Transverse colon (tissue), 4 donors: ENCODE measurements at regions not wholly inside any gene's neighbourhood (a gene's known extent, or its start where the extent isn't known, plus 50 kb on each side); places are given as distances from the start of the nearest gene placed in this dataset.

Experiments
- DNase-seq: peaks from one replicate; pipeline ENCODE4 v3.0.0-alpha.2; 2019
- H3K27ac ChIP-seq, 4 donors: fragments of 200-600 bp; sonication (generic); 2 replicates each; pipeline ENCODE4 v1.5.1; 2016 to 2018; ENCODE audit warnings: inconsistent platforms in 4 of 4
- H3K27me3 ChIP-seq: fragments of 200-600 bp; sonication (generic); 2 replicates; pipeline ENCODE4 v1.5.1; 2017; ENCODE audit warnings: inconsistent platforms
- H3K36me3 ChIP-seq, 4 donors: fragments of 200-600 bp; sonication (generic); 2 replicates each; pipeline ENCODE4 v1.5.1; 2017 to 2019; ENCODE audit warnings: inconsistent platforms in 4 of 4
- H3K4me1 ChIP-seq, 4 donors: fragments of 200-600 bp; sonication (generic); 2 replicates each; pipeline ENCODE4 v1.5.1; 2017 to 2020; ENCODE audit warnings: inconsistent platforms in 4 of 4
- H3K4me3 ChIP-seq, 4 donors: fragments of 200-600 bp; sonication (generic); 1 replicate in 1 of 4; 2 replicates in 3 of 4; pipeline versions ENCODE4 v1.5.1 to v1.6.1; 2017 to 2019; ENCODE audit warnings: inconsistent platforms in 4 of 4
- H3K9me3 ChIP-seq, 2 donors: fragments of 200-600 bp; sonication (generic); 2 replicates each; pipeline ENCODE4 v1.5.1; 2017 to 2019; ENCODE audit warnings: inconsistent platforms in 2 of 2
- EP300 ChIP-seq: sonication (generic); formaldehyde crosslinking; IDR thresholded peaks from one replicate; pipeline ENCODE4 v1.6.1; 2017; ENCODE audit warnings: antibody characterized with exemption, low read depth
- POLR2A ChIP-seq: fragments of 450-650 bp; IDR thresholded peaks from one replicate; pipeline ENCODE4 v1.6.1; 2016; ENCODE audit warnings: antibody characterized with exemption, mild to moderate bottlenecking, moderate library complexity
- POLR2AphosphoS5 ChIP-seq, 3 donors: sonication (generic); formaldehyde crosslinking; IDR thresholded peaks; one replicate each; pipeline ENCODE4 v1.6.1; 2016; ENCODE audit warnings: antibody characterized with exemption in 3 of 3
- WGBS, 2 donors: methylation state at CpG; one replicate each; pipeline ENCODE4 v1.1.5; 2018; ENCODE audit warnings: low coverage in 1 of 2; 5-methylcytosine and 5-hydroxymethylcytosine counted together
- in situ Hi-C, 4 donors: fragments of 200-750 bp; cut with MboI; loops; one replicate each; pipeline versions ENCODE4 v1.15.0 to v1.15.1; 2017; ENCODE audit warnings: low sequenced_read_pairs in 3 of 4, low pct_ligation_motif_present in 1 of 4, low pct_unique_long_range_greater_than_20kb in 1 of 4
- intact Hi-C: fragments of 100-400 bp; cut with DNase I; formaldehyde crosslinking; loops from one replicate; pipeline ENCODE4 v1.15.1; 2023; ENCODE audit warnings: low total_unique reads
- TF ChIP-seq, protein P1 (sequence below), 5 experiments: fragments of 200-600 bp in 3 of 5; fragments of 450-650 bp in 2 of 5; sonication (generic) in 3 of 5; IDR thresholded peaks; 1 replicate in 2 of 5; 2 replicates in 3 of 5; pipeline ENCODE4 v1.5.1; 2016 to 2017; ENCODE audit warnings: antibody characterized with exemption in 5 of 5, inconsistent platforms in 3 of 5, mild to moderate bottlenecking in 2 of 5, moderate library complexity in 1 of 5

DNA sequence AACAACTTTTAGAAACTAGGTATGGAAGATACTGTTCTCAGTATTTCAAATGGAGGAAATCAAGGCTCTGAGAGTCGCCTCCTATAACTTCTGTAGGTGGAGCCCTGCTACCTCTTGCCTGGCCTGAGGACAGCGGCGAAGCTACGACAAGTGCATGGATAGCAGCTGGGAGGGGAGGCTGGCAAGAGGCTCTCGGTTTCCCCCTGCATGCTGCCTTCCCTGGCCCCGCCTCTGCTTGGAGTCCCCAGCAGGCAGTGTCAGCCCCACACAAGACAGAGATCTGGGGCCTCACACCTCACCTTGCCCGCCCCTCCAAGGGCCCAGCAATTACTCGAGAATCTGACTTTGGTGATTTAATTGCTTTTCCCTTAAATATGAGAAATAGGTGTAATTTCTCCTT lies 107.6 kb upstream of the POU3F3 start:
- no peaks in the 10 kb centered on the region for H3K36me3 ChIP-seq
- H3K4me1 ChIP-seq: no peaks in the 10 kb centered on the region
- in situ Hi-C loops (no loop called here), intact Hi-C loops (no loop called here)
- TF ChIP-seq EP300: no peak
- TF ChIP-seq, protein P1, sequence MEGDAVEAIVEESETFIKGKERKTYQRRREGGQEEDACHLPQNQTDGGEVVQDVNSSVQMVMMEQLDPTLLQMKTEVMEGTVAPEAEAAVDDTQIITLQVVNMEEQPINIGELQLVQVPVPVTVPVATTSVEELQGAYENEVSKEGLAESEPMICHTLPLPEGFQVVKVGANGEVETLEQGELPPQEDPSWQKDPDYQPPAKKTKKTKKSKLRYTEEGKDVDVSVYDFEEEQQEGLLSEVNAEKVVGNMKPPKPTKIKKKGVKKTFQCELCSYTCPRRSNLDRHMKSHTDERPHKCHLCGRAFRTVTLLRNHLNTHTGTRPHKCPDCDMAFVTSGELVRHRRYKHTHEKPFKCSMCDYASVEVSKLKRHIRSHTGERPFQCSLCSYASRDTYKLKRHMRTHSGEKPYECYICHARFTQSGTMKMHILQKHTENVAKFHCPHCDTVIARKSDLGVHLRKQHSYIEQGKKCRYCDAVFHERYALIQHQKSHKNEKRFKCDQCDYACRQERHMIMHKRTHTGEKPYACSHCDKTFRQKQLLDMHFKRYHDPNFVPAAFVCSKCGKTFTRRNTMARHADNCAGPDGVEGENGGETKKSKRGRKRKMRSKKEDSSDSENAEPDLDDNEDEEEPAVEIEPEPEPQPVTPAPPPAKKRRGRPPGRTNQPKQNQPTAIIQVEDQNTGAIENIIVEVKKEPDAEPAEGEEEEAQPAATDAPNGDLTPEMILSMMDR (IDR thresholded peaks at IDR 0.05): no peak
- TF ChIP-seq POLR2A: no peak
- TF ChIP-seq POLR2AphosphoS5 (IDR thresholded peaks at IDR 0.05): no peak
- H3K4me3 ChIP-seq: no peak overlapping the region
- no peaks in the 10 kb centered on the region for H3K9me3 ChIP-seq
- 70% methylated on average over 2 to 8 of the region's 8 CpGs for WGBS, 2 donors
- H3K27me3 ChIP-seq: no peaks in the 10 kb centered on the region
- no peak for DNase-seq
- no peak overlapping the region for H3K27ac ChIP-seq

- H3K27ac ChIP-seq: no peak overlapping the region
- H3K36me3 ChIP-seq: no peaks in the 10 kb centered on the region
- no peak for DNase-seq
- in situ Hi-C loops (no loop called here), intact Hi-C loops (no loop called here)
- H3K9me3 ChIP-seq: no peaks in the 10 kb centered on the region
- TF ChIP-seq EP300 (no peak), POLR2A (no peak), POLR2AphosphoS5 (IDR thresholded peaks at IDR 0.05) (no peak)
- TF ChIP-seq, protein P1 (IDR thresholded peaks at IDR 0.05): no peak
- H3K4me1 ChIP-seq: no peaks in the 10 kb centered on the region
- no peak overlapping the region for H3K4me3 ChIP-seq
- WGBS, 2 donors: 63% methylated on average over 24 of the region's 24 CpGs; no CpG with 5 or more reads in 1 of the 2 donors
- no peaks in the 10 kb centered on the region for H3K27me3 ChIP-seq
Observed at GRCh38 chr2:104746858-104747257, 107.1 kb upstream of the POU3F3 start.

DNA sequence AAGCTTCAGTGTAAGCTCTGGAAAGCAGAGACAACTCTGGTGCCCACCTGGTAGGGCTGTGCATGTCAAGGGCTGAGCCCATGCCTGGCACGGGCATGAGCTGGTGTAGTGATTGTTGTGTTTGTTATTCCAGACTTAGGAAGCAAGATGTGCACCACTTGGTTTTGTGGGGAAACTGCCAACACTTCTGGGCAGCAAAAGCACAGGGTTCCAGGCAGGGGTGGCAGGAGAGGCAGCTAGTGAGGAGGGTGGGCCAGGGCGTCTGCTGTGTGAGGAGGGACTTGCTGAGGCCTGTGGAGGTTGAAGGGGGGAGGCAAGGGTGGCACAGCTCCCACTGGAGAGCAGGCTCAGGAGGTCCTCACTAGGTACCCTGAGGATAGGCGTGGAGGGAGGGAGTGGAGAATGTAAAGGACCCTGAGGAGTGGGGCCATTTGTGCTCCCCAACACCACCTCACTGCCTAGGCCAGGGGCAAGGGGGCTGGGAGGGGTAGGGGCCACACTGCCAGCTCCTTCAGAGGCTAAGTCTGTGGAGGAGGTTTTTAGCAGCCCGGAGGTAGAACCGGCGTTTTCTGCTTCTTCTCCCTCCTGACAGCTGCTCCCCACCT lies 104.0 kb upstream of the POU3F3 start:
- H3K36me3 ChIP-seq: no peaks in the 10 kb centered on the region
- in situ Hi-C loops (no loop called here), intact Hi-C loops (no loop called here)
- WGBS, 2 donors: 41 to 66% methylated on average over 3 to 6 of the region's 6 CpGs
- TF ChIP-seq POLR2A (no peak), EP300 (no peak), POLR2AphosphoS5 (IDR thresholded peaks at IDR 0.05) (no peak)
- TF ChIP-seq, protein P1 (IDR thresholded peaks at IDR 0.05): no peak
- H3K9me3 ChIP-seq: no peaks in the 10 kb centered on the region
- H3K27me3 ChIP-seq: peaks cover 3% of the 10 kb centered on the region
- no peak overlapping the region for H3K27ac ChIP-seq
- no peaks in the 10 kb centered on the region for H3K4me1 ChIP-seq
- no peak overlapping the region for H3K4me3 ChIP-seq
- DNase-seq: no peak

DNA sequence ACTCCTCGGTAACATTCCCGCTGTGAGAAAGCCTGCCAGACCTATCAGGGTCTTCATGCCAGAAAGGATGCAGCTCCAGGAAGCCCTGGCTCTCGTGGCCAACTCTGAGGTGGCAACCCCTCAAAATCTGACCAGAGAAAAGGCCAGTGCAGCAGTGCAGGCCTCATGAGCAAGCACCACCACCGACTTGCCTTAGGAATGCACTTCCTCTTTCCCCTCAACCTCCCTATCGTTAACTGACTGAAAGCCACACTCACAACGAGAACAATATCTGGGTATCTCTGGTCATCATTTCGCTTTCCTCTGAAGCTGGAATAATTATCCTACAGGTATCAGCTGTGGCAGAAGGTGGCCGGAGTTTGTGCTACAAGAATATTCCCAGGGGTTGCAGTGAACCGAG lies 101.4 kb upstream of the POU3F3 start:
- Histone ChIP-seq H3K9me3 (no peaks in the 10 kb centered on the region), H3K27ac (no peak overlapping the region), H3K4me3 (no peak overlapping the region), H3K27me3 (peaks cover 3% of the 10 kb centered on the region), H3K36me3 (no peaks in the 10 kb centered on the region), H3K4me1 (no peaks in the 10 kb centered on the region)
- no peak for TF ChIP-seq EP300
- TF ChIP-seq, protein P1 (IDR thresholded peaks at IDR 0.05): no peak
- no peak for TF ChIP-seq POLR2A
- no peak for TF ChIP-seq POLR2AphosphoS5 (IDR thresholded peaks at IDR 0.05)
- in situ Hi-C loops (no loop called here), intact Hi-C loops (no loop called here)
- WGBS, 2 donors: 67 to 68% methylated on average over 5 to 9 of the region's 9 CpGs
- DNase-seq: no peak
